Nephron (organoid): ENCODE measurements at regions not wholly inside any gene's neighbourhood (a gene's known extent, or its start where the extent isn't known, plus 50 kb on each side); places are given as distances from the start of the nearest gene placed in this dataset.

Source experiments
- H3K27ac Mint-ChIP-seq, 3 experiments: 2 replicates each; pipeline ENCODE4 v1.8.0; 2020; ENCODE audit warnings: mixed read lengths in 3 of 3, mild to moderate bottlenecking in 2 of 3, moderate library complexity in 1 of 3
- H3K27me3 Mint-ChIP-seq: 2 replicates; pipeline ENCODE4 v1.8.0; 2021; ENCODE audit warnings: low read depth, mild to moderate bottlenecking, moderate library complexity, mixed read lengths
- H3K36me3 Mint-ChIP-seq: 2 replicates; pipeline ENCODE4 v1.8.0; 2020; ENCODE audit warnings: low read depth, mixed read lengths
- H3K4me1 Mint-ChIP-seq: 2 replicates; pipeline ENCODE4 v1.8.0; 2020; ENCODE audit warnings: mixed read lengths
- H3K4me3 Mint-ChIP-seq, 3 experiments: 2 replicates each; pipeline ENCODE4 v1.8.0; 2020; ENCODE audit warnings: mild to moderate bottlenecking in 3 of 3, mixed read lengths in 3 of 3, moderate library complexity in 2 of 3
- H3K9me3 Mint-ChIP-seq: 2 replicates; pipeline ENCODE4 v1.8.0; 2020; ENCODE audit warnings: mixed read lengths
- TF ChIP-seq, protein P1 (sequence below), 3 experiments: fragments of 200-600 bp; sonication (generic); IDR thresholded peaks; one replicate each; pipeline ENCODE4 v1.5.0; 2021; ENCODE audit warnings: antibody characterized with exemption in 3 of 3; ENCODE audit not compliant: unreplicated experiment in 3 of 3

GRCh38 chr3:193754719-193755118 lies 161.7 kb downstream of the OPA1 start:
- no peak overlapping the region for H3K27ac Mint-ChIP-seq
- TF ChIP-seq, protein P1, sequence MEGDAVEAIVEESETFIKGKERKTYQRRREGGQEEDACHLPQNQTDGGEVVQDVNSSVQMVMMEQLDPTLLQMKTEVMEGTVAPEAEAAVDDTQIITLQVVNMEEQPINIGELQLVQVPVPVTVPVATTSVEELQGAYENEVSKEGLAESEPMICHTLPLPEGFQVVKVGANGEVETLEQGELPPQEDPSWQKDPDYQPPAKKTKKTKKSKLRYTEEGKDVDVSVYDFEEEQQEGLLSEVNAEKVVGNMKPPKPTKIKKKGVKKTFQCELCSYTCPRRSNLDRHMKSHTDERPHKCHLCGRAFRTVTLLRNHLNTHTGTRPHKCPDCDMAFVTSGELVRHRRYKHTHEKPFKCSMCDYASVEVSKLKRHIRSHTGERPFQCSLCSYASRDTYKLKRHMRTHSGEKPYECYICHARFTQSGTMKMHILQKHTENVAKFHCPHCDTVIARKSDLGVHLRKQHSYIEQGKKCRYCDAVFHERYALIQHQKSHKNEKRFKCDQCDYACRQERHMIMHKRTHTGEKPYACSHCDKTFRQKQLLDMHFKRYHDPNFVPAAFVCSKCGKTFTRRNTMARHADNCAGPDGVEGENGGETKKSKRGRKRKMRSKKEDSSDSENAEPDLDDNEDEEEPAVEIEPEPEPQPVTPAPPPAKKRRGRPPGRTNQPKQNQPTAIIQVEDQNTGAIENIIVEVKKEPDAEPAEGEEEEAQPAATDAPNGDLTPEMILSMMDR (IDR thresholded peaks at IDR 0.05; ENCODE audit: unreplicated experiment in 3 of 3): no peak
- H3K9me3 Mint-ChIP-seq: peaks cover 52% of the 10 kb centered on the region
- no peaks in the 10 kb centered on the region for H3K27me3 Mint-ChIP-seq
- H3K36me3 Mint-ChIP-seq: peaks cover 26% of the 10 kb centered on the region
- no peak overlapping the region for H3K4me3 Mint-ChIP-seq
- no peaks in the 10 kb centered on the region for H3K4me1 Mint-ChIP-seq

DNA sequence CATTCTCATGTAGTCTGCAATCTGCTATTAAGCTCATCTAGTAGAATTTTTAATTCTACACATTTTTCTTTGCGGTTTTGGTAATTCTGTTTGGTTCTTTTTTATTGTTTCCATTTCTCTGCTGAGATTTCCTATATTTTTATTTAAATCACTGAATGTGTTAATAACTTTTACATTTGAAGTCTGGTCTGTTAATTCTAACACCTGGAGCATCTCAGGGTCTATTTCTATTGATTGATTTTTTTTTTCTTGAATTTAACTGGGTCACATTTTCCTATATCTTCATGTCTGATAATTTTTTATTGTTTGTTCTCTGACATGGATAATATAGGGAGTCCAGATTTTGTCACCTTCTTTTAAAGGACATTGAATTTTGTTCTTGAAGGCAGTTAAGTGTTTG lies 163.5 kb downstream of the OPA1 start:
- Mint-ChIP-seq H3K4me3 (no peak overlapping the region), H3K4me1 (no peaks in the 10 kb centered on the region), H3K9me3 (peaks cover 52% of the 10 kb centered on the region), H3K27me3 (no peaks in the 10 kb centered on the region), H3K27ac (no peak overlapping the region), H3K36me3 (peaks cover 26% of the 10 kb centered on the region)
- TF ChIP-seq, protein P1 (IDR thresholded peaks at IDR 0.05; ENCODE audit: unreplicated experiment in 3 of 3): no peak

GRCh38 chr3:193757457-193757856 lies 164.4 kb downstream of the OPA1 start:
- H3K4me3 Mint-ChIP-seq: no peak overlapping the region
- H3K27me3 Mint-ChIP-seq: no peaks in the 10 kb centered on the region
- TF ChIP-seq, protein P1 (IDR thresholded peaks at IDR 0.05; ENCODE audit: unreplicated experiment in 3 of 3): no peak
- H3K36me3 Mint-ChIP-seq: peaks cover 26% of the 10 kb centered on the region
- H3K27ac Mint-ChIP-seq: no peak overlapping the region
- peaks cover 47% of the 10 kb centered on the region for H3K9me3 Mint-ChIP-seq
- H3K4me1 Mint-ChIP-seq: no peaks in the 10 kb centered on the region

DNA sequence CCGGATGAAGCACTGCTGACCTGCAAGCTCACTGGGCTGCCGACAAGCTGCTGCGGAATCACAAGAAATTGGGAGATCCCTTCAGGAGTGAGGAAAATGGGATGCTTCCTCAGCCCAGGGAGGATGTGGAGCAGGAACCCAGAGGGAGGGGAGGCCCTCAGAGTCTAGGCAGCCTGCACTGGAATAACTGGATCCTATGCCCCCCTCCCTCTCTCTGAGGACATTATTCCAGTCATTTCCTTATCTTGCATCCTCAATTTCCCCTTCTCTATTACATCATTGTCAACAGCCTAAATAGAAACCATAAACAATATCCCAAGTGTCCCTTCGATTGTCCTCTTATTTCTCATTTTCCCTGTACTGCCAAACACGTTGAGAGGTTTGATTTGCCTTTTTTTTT lies 169.0 kb downstream of the OPA1 start:
- TF ChIP-seq, protein P1 (IDR thresholded peaks at IDR 0.05; ENCODE audit: unreplicated experiment in 3 of 3): no peak
- H3K27me3 Mint-ChIP-seq: peaks cover 13% of the 10 kb centered on the region
- H3K36me3 Mint-ChIP-seq: peaks cover 8% of the 10 kb centered on the region
- peaks cover 21% of the 10 kb centered on the region for H3K9me3 Mint-ChIP-seq
- H3K27ac Mint-ChIP-seq: no peak overlapping the region
- peaks cover 4% of the 10 kb centered on the region for H3K4me1 Mint-ChIP-seq
- H3K4me3 Mint-ChIP-seq: no peak overlapping the region

DNA sequence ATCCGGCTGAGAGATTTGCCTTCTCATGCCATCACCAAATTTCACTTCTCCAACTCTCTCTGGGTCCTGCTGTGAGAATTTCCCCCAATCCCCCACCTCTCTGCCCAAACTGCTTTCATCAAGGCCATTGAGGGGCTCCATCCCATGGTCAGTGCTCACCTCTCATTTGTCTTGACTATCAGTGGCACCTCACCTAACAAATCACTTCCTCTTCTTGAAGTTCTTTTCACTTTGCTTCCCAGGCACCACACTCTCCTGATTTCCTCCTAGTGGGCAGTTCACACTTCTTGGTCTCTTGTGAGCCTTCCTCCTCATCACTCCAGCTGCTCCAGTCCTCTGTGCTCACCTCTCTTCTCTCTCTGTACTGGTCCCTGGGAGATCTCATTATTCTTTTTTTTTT lies 169.6 kb downstream of the OPA1 start:
- no peak overlapping the region for H3K4me3 Mint-ChIP-seq

DNA sequence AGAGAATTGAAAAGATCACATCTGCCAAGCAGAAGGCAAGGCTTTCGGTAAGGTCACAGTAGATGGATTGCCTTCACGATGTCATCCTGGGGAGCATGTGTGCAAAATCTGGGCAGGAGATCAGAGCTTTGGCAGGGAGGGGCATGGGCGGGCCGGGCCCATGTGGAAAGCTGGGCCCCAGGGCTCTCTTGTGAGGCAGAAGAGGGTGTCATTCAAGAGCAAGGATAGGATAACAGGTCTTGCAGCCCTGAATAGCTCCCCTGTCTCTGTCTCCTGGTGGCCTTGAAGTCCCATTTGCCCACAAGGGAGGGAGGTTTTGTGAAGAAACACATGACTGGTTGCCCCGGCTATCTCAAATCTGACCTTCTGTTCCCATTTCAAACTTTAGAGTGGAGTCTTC lies 172.0 kb downstream of the OPA1 start:
- Mint-ChIP-seq H3K9me3 (peaks cover 5% of the 10 kb centered on the region), H3K27me3 (peaks cover 16% of the 10 kb centered on the region), H3K27ac (no peak overlapping the region), H3K36me3 (no peaks in the 10 kb centered on the region), H3K4me3 (no peak overlapping the region), H3K4me1 (peaks cover 12% of the 10 kb centered on the region)
- TF ChIP-seq, protein P1 (IDR thresholded peaks at IDR 0.05; ENCODE audit: unreplicated experiment in 3 of 3): no peak

More for the DNA sequence above, 169.6 kb downstream of the OPA1 start:
- Mint-ChIP-seq H3K27me3 (peaks cover 16% of the 10 kb centered on the region), H3K4me1 (peaks cover 7% of the 10 kb centered on the region), H3K9me3 (peaks cover 16% of the 10 kb centered on the region), H3K36me3 (peaks cover 3% of the 10 kb centered on the region), H3K27ac (no peak overlapping the region)
- TF ChIP-seq, protein P1 (IDR thresholded peaks at IDR 0.05; ENCODE audit: unreplicated experiment in 3 of 3): no peak
